ENCODE measurements at regions not wholly inside any gene's neighbourhood (a gene's known extent, or its start where the extent isn't known, plus 50 kb on each side); places are given as distances from the start of the nearest gene placed in this dataset.

DNA sequence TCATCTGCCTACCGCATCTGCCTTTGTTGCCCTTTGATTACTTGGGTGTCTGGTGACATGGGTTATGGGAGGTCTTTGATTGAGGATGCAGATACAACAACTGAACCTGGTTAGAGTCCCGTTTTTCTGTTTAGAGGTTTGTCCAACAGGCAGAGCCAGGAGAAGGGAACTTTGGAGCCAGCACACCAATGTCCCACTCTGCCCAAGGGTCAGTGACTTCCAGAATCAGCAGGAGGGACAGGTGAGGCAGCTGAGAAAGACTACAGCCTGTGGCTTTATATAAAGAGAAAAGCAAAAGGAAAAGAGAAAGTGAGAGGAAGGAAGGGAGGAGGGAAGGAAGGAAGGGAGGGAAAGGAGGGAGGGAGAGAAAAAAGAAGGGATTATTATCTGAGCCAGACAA is 101.5 kb upstream of the ZNF644 start:
- TF ChIP-seq, protein P1, sequence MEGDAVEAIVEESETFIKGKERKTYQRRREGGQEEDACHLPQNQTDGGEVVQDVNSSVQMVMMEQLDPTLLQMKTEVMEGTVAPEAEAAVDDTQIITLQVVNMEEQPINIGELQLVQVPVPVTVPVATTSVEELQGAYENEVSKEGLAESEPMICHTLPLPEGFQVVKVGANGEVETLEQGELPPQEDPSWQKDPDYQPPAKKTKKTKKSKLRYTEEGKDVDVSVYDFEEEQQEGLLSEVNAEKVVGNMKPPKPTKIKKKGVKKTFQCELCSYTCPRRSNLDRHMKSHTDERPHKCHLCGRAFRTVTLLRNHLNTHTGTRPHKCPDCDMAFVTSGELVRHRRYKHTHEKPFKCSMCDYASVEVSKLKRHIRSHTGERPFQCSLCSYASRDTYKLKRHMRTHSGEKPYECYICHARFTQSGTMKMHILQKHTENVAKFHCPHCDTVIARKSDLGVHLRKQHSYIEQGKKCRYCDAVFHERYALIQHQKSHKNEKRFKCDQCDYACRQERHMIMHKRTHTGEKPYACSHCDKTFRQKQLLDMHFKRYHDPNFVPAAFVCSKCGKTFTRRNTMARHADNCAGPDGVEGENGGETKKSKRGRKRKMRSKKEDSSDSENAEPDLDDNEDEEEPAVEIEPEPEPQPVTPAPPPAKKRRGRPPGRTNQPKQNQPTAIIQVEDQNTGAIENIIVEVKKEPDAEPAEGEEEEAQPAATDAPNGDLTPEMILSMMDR (IDR thresholded peaks at IDR 0.05), result no peak
- TF ChIP-seq POLR2A (IDR thresholded peaks at IDR 0.05) (no peak), EP300 (IDR thresholded peaks at IDR 0.05) (no peak)
